ENCODE measurements at regions not wholly inside any gene's neighbourhood (a gene's known extent, or its start where the extent isn't known, plus 50 kb on each side); places are given as distances from the start of the nearest gene placed in this dataset.

DNA sequence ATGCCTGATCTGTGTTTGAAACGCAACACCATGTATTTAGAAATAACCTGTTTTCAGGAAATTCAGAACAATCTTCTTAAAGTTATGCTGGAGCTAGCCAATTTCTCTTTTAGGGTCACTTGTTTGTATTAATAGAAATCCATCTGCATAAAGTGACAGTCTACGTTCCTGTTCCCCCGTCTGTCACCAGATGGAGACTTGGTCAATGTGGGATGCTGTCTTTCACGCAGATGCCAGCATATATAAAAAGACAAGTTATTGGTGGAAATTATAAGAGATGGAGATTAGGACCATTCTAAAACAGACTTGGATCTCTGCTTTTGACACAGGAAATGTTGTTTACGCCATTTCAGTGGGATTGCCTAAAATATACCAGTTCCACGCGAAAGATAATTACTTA, 162.5 kb upstream of the STMND1 start:
- Mint-ChIP-seq H3K9me3 (ENCODE audit: low read depth, unreplicated experiment) (no peaks in the 10 kb centered on the region), H3K27ac (ENCODE audit: unreplicated experiment) (no peak overlapping the region), H3K36me3 (ENCODE audit: insufficient read depth, unreplicated experiment) (no peaks in the 10 kb centered on the region), H3K4me3 (ENCODE audit: low read depth, unreplicated experiment) (no peak overlapping the region), H3K4me1 (ENCODE audit: low read depth, unreplicated experiment) (no peaks in the 10 kb centered on the region), H3K27me3 (ENCODE audit: unreplicated experiment) (no peaks in the 10 kb centered on the region)
- CTCF ChIA-PET, result no interaction called here
- TF ChIP-seq, protein P1, sequence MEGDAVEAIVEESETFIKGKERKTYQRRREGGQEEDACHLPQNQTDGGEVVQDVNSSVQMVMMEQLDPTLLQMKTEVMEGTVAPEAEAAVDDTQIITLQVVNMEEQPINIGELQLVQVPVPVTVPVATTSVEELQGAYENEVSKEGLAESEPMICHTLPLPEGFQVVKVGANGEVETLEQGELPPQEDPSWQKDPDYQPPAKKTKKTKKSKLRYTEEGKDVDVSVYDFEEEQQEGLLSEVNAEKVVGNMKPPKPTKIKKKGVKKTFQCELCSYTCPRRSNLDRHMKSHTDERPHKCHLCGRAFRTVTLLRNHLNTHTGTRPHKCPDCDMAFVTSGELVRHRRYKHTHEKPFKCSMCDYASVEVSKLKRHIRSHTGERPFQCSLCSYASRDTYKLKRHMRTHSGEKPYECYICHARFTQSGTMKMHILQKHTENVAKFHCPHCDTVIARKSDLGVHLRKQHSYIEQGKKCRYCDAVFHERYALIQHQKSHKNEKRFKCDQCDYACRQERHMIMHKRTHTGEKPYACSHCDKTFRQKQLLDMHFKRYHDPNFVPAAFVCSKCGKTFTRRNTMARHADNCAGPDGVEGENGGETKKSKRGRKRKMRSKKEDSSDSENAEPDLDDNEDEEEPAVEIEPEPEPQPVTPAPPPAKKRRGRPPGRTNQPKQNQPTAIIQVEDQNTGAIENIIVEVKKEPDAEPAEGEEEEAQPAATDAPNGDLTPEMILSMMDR (IDR thresholded peaks at IDR 0.05; ENCODE audit: unreplicated experiment), result no peak
- no peak for DNase-seq
- intact Hi-C loops (cut with micrococcal nuclease; ENCODE audit: unreplicated experiment), result no loop called here
- BruUV-seq (replicated peaks), result no TSS peak

DNA sequence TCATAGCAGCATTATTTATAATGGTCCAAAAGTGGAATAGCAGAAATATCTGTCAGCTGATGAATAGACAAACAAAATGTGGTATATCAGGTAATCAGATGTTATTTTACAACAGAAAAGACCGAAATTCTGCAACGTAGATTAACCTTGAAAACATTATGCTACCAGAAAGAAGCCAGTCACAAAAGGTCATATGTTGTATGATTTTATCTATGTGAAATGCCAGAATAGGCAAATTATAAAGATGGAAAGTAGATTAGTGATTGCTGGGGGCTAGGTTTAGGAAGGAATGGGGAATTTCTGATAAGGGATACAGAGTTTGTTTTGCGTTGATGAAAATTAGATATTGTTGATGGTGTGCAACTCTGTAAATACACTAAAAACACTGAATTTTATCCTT, 165.0 kb upstream of the STMND1 start:
- Mint-ChIP-seq H3K27ac (ENCODE audit: unreplicated experiment) (no peak overlapping the region), H3K4me3 (ENCODE audit: low read depth, unreplicated experiment) (no peak overlapping the region), H3K36me3 (ENCODE audit: insufficient read depth, unreplicated experiment) (no peaks in the 10 kb centered on the region), H3K27me3 (ENCODE audit: unreplicated experiment) (no peaks in the 10 kb centered on the region), H3K9me3 (ENCODE audit: low read depth, unreplicated experiment) (no peaks in the 10 kb centered on the region), H3K4me1 (ENCODE audit: low read depth, unreplicated experiment) (no peaks in the 10 kb centered on the region)
- DNase-seq, result no peak
- CTCF ChIA-PET, result no interaction called here
- BruUV-seq (replicated peaks), result no TSS peak
- TF ChIP-seq, protein P1 (IDR thresholded peaks at IDR 0.05; ENCODE audit: unreplicated experiment), result no peak
- intact Hi-C loops (cut with micrococcal nuclease; ENCODE audit: unreplicated experiment), result no loop called here

DNA sequence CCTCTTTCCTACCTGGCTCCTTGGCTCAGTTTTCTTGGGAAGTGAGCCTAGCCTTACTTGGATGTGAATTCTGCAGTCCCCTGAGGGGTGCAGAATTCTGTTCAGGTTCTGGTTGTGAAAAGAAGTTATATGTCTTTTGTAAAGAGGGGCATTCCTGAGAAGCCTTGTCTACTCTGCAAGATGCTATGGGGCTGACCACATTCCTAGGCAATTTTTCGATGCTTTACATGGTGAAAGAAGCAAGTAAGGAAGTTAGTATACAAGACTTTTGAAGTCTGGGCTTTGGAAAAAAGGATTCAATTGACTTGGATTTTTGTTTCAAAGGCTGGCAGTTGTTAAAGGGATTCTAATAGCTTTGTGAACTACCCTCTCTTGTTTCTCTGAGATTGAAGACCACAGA, 167.9 kb upstream of the STMND1 start:
- no peaks in the 10 kb centered on the region for H3K36me3 Mint-ChIP-seq (ENCODE audit: insufficient read depth, unreplicated experiment)
- no peak overlapping the region for H3K4me3 Mint-ChIP-seq (ENCODE audit: low read depth, unreplicated experiment)
- no peaks in the 10 kb centered on the region for H3K27me3 Mint-ChIP-seq (ENCODE audit: unreplicated experiment)
- TF ChIP-seq, protein P1 (IDR thresholded peaks at IDR 0.05; ENCODE audit: unreplicated experiment), result no peak
- H3K27ac Mint-ChIP-seq (ENCODE audit: unreplicated experiment), result no peak overlapping the region
- BruUV-seq (replicated peaks), result no TSS peak
- DNase-seq, result no peak
- no peaks in the 10 kb centered on the region for H3K9me3 Mint-ChIP-seq (ENCODE audit: low read depth, unreplicated experiment)
- intact Hi-C loops (cut with micrococcal nuclease; ENCODE audit: unreplicated experiment), result no loop called here
- H3K4me1 Mint-ChIP-seq (ENCODE audit: low read depth, unreplicated experiment), result no peaks in the 10 kb centered on the region
- CTCF ChIA-PET, result interaction anchor here (0.6 kb wide), 2 partner anchors 9 to 171 kb away, joined by 3 read pairs; no protein-coding TSS in a partner anchor

DNA sequence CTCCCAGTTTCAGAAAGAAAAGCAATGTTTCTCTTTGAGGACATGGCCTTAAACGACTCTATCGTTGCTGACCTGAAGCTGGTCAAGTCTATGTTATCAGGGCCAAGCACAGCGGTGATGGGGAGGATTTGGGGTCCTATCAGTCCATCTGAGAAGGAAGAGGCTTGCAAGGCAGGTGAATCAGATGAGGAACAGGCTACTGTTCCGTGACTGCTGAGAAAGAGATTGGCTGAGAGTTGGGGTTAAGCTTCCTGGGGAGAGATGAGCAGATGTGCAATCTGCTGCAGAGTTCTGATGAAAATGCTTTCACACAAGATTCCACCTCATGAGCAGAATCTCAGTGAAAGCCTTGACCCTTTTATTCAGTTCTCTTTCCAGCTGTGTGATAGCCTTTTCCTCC, 168.3 kb upstream of the STMND1 start:
- DNase-seq, result no peak
- TF ChIP-seq, protein P1 (IDR thresholded peaks at IDR 0.05; ENCODE audit: unreplicated experiment), result no peak
- no peaks in the 10 kb centered on the region for H3K27me3 Mint-ChIP-seq (ENCODE audit: unreplicated experiment)
- BruUV-seq (replicated peaks), result no TSS peak
- CTCF ChIA-PET, result interaction anchor here (0.6 kb wide), 2 partner anchors 10 to 170 kb away, joined by 3 read pairs; no protein-coding TSS in a partner anchor
- H3K36me3 Mint-ChIP-seq (ENCODE audit: insufficient read depth, unreplicated experiment), result no peaks in the 10 kb centered on the region
- no peak overlapping the region for H3K4me3 Mint-ChIP-seq (ENCODE audit: low read depth, unreplicated experiment)
- intact Hi-C loops (cut with micrococcal nuclease; ENCODE audit: unreplicated experiment), result no loop called here
- H3K9me3 Mint-ChIP-seq (ENCODE audit: low read depth, unreplicated experiment), result no peaks in the 10 kb centered on the region
- no peaks in the 10 kb centered on the region for H3K4me1 Mint-ChIP-seq (ENCODE audit: low read depth, unreplicated experiment)
- no peak overlapping the region for H3K27ac Mint-ChIP-seq (ENCODE audit: unreplicated experiment)

All from Calu3 (cell line).